ENCODE measurements at regions not wholly inside any gene's neighbourhood (a gene's known extent, or its start where the extent isn't known, plus 50 kb on each side); places are given as distances from the start of the nearest gene placed in this dataset.

GRCh38 chr4:27714073-27714472 lies 853.4 kb downstream of the STIM2 start:
- TF ChIP-seq, protein P1, sequence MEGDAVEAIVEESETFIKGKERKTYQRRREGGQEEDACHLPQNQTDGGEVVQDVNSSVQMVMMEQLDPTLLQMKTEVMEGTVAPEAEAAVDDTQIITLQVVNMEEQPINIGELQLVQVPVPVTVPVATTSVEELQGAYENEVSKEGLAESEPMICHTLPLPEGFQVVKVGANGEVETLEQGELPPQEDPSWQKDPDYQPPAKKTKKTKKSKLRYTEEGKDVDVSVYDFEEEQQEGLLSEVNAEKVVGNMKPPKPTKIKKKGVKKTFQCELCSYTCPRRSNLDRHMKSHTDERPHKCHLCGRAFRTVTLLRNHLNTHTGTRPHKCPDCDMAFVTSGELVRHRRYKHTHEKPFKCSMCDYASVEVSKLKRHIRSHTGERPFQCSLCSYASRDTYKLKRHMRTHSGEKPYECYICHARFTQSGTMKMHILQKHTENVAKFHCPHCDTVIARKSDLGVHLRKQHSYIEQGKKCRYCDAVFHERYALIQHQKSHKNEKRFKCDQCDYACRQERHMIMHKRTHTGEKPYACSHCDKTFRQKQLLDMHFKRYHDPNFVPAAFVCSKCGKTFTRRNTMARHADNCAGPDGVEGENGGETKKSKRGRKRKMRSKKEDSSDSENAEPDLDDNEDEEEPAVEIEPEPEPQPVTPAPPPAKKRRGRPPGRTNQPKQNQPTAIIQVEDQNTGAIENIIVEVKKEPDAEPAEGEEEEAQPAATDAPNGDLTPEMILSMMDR (conservative IDR thresholded peaks at IDR 0.05 in 1 of 2, IDR thresholded peaks at IDR 0.05 in 1 of 2; ENCODE audit: low read depth in 1 of 2, low read length in 2 of 2) = no peak
- TF ChIP-seq EZH2 (IDR thresholded peaks at IDR 0.05; ENCODE audit: low read length, missing control alignments) = no peak

Data from fibroblast of lung (primary cell).